ENCODE measurements at regions not wholly inside any gene's neighbourhood (a gene's known extent, or its start where the extent isn't known, plus 50 kb on each side); places are given as distances from the start of the nearest gene placed in this dataset.

DNA sequence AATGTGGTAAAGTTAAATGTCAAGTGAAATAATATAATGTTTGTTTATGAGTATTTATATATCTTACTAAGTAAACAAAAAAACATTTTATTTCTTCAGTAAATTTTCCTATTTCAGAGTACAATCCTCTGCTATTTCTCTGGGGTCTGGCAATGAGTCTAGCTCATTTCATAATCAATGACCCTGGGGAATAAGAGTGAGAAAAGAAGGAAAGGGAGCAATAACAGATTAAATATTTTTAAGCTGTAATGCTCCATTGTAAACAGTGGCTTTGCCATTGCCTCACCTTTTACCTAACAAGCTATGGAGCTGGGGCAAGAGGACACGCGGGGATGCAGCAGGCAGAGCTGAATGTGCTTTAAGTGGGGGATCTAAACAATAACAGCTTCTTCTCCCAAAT is 1071.9 kb downstream of the FLRT2 start:
- TF ChIP-seq NANOG (IDR thresholded peaks at IDR 0.05; ENCODE audit: borderline replicate concordance), result no peak
- TF ChIP-seq, protein P1, sequence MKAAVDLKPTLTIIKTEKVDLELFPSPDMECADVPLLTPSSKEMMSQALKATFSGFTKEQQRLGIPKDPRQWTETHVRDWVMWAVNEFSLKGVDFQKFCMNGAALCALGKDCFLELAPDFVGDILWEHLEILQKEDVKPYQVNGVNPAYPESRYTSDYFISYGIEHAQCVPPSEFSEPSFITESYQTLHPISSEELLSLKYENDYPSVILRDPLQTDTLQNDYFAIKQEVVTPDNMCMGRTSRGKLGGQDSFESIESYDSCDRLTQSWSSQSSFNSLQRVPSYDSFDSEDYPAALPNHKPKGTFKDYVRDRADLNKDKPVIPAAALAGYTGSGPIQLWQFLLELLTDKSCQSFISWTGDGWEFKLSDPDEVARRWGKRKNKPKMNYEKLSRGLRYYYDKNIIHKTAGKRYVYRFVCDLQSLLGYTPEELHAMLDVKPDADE (IDR thresholded peaks at IDR 0.05), result no peak
- Mint-ChIP-seq H3K36me3 (ENCODE audit: low read depth) (no peaks in the 10 kb centered on the region), H3K27ac (no peak overlapping the region), H3K4me3 (no peak overlapping the region), H3K27me3 (ENCODE audit: insufficient read depth, low read depth, poor library complexity) (no peaks in the 10 kb centered on the region), H3K4me1 (no peaks in the 10 kb centered on the region), H3K9me3 (no peaks in the 10 kb centered on the region)
- DNase-seq (ENCODE audit: low spot score), result no peak
- Histone ChIP-seq H3K79me2 (replicated peaks; ENCODE audit: insufficient read depth) (no peaks in the 10 kb centered on the region), H3K36me3 (ENCODE audit: insufficient read depth) (no peaks in the 10 kb centered on the region), H2AFZ (no peak overlapping the region), H3K4me1 (ENCODE audit: insufficient read depth) (no peaks in the 10 kb centered on the region), H3K4me2 (no peak overlapping the region), H4K20me1 (replicated peaks; ENCODE audit: insufficient read depth) (no peaks in the 10 kb centered on the region), H3K27ac (ENCODE audit: low read depth) (no peak overlapping the region), H3K27me3 (ENCODE audit: insufficient read depth) (no peaks in the 10 kb centered on the region), H3K9me2 (ENCODE audit: insufficient read depth) (no peaks in the 10 kb centered on the region), H3F3A (replicated peaks; ENCODE audit: low read depth) (no peaks in the 10 kb centered on the region), H3K4me3 (no peak overlapping the region)
- no peak for ATAC-seq

DNA sequence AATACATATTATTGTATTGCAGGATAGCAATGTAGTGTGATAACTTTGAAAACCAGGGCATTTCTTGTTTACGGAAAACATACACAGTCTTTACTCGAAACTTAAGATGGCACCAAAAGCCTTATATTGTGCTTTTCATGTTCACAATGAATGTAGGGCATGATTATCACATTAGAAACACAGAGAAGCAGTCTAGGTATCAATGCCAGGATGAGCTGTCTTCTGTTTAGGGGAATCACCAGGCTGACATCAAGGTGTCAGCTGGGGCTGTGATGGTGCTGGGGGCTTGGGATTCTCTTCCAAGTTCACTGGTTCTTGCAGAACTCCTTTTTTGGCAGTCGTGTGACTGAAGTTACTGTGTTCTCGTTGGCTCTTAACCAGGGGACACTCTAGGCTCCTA is 1067.3 kb downstream of the FLRT2 start:
- Histone ChIP-seq H3K4me2 (no peak overlapping the region), H3K9me2 (ENCODE audit: insufficient read depth) (no peaks in the 10 kb centered on the region), H3K4me3 (no peak overlapping the region), H3K79me2 (replicated peaks; ENCODE audit: insufficient read depth) (no peaks in the 10 kb centered on the region), H4K20me1 (replicated peaks; ENCODE audit: insufficient read depth) (no peaks in the 10 kb centered on the region), H3K27ac (ENCODE audit: low read depth) (no peak overlapping the region), H3K36me3 (ENCODE audit: insufficient read depth) (no peaks in the 10 kb centered on the region), H3K4me1 (ENCODE audit: insufficient read depth) (no peaks in the 10 kb centered on the region), H2AFZ (no peak overlapping the region), H3K27me3 (ENCODE audit: insufficient read depth) (no peaks in the 10 kb centered on the region), H3F3A (replicated peaks; ENCODE audit: low read depth) (no peaks in the 10 kb centered on the region)
- no peak overlapping the region for H3K4me3 Mint-ChIP-seq
- no peaks in the 10 kb centered on the region for H3K4me1 Mint-ChIP-seq
- no peaks in the 10 kb centered on the region for H3K27me3 Mint-ChIP-seq (ENCODE audit: insufficient read depth, low read depth, poor library complexity)
- H3K27ac Mint-ChIP-seq, result no peak overlapping the region
- DNase-seq (ENCODE audit: low spot score) (no peak), ATAC-seq (no peak)
- H3K36me3 Mint-ChIP-seq (ENCODE audit: low read depth), result no peaks in the 10 kb centered on the region; the same call in 2 of the 3 replicates
- peaks cover 9% of the 10 kb centered on the region; the same call in 1 of the 3 replicates for H3K9me3 Mint-ChIP-seq
- TF ChIP-seq POLR2AphosphoS5 (IDR thresholded peaks at IDR 0.05; ENCODE audit: low read depth) (no peak), JUNB (IDR thresholded peaks at IDR 0.05; ENCODE audit: unreplicated experiment) (no peak), EZH2 (IDR thresholded peaks at IDR 0.05; ENCODE audit: low read depth, unreplicated experiment) (no peak), ZNF331 (CRISPR knock-in tag; IDR thresholded peaks at IDR 0.05; ENCODE audit: low read depth) (no peak), EZH2phosphoT487 (IDR thresholded peaks at IDR 0.05; ENCODE audit: unreplicated experiment) (no peak)
- TF ChIP-seq, protein P1 (IDR thresholded peaks at IDR 0.05), result no peak
- TF ChIP-seq, protein P2, sequence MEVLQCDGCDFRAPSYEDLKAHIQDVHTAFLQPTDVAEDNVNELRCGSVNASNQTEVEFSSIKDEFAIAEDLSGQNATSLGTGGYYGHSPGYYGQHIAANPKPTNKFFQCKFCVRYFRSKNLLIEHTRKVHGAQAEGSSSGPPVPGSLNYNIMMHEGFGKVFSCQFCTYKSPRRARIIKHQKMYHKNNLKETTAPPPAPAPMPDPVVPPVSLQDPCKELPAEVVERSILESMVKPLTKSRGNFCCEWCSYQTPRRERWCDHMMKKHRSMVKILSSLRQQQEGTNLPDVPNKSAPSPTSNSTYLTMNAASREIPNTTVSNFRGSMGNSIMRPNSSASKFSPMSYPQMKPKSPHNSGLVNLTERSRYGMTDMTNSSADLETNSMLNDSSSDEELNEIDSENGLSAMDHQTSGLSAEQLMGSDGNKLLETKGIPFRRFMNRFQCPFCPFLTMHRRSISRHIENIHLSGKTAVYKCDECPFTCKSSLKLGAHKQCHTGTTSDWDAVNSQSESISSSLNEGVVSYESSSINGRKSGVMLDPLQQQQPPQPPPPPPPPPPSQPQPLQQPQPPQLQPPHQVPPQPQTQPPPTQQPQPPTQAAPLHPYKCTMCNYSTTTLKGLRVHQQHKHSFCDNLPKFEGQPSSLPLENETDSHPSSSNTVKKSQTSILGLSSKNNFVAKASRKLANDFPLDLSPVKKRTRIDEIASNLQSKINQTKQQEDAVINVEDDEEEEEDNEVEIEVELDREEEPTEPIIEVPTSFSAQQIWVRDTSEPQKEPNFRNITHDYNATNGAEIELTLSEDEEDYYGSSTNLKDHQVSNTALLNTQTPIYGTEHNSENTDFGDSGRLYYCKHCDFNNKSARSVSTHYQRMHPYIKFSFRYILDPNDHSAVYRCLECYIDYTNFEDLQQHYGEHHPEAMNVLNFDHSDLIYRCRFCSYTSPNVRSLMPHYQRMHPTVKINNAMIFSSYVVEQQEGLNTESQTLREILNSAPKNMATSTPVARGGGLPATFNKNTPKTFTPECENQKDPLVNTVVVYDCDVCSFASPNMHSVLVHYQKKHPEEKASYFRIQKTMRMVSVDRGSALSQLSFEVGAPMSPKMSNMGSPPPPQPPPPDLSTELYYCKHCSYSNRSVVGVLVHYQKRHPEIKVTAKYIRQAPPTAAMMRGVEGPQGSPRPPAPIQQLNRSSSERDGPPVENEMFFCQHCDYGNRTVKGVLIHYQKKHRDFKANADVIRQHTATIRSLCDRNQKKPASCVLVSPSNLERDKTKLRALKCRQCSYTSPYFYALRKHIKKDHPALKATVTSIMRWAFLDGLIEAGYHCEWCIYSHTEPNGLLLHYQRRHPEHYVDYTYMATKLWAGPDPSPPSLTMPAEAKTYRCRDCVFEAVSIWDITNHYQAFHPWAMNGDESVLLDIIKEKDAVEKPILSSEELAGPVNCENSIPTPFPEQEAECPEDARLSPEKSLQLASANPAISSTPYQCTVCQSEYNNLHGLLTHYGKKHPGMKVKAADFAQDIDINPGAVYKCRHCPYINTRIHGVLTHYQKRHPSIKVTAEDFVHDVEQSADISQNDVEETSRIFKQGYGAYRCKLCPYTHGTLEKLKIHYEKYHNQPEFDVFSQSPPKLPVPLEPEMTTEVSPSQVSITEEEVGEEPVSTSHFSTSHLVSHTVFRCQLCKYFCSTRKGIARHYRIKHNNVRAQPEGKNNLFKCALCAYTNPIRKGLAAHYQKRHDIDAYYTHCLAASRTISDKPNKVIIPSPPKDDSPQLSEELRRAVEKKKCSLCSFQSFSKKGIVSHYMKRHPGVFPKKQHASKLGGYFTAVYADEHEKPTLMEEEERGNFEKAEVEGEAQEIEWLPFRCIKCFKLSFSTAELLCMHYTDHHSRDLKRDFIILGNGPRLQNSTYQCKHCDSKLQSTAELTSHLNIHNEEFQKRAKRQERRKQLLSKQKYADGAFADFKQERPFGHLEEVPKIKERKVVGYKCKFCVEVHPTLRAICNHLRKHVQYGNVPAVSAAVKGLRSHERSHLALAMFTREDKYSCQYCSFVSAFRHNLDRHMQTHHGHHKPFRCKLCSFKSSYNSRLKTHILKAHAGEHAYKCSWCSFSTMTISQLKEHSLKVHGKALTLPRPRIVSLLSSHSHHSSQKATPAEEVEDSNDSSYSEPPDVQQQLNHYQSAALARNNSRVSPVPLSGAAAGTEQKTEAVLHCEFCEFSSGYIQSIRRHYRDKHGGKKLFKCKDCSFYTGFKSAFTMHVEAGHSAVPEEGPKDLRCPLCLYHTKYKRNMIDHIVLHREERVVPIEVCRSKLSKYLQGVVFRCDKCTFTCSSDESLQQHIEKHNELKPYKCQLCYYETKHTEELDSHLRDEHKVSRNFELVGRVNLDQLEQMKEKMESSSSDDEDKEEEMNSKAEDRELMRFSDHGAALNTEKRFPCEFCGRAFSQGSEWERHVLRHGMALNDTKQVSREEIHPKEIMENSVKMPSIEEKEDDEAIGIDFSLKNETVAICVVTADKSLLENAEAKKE (CRISPR knock-in tag; IDR thresholded peaks at IDR 0.05), result no peak
- TF ChIP-seq, protein P3, sequence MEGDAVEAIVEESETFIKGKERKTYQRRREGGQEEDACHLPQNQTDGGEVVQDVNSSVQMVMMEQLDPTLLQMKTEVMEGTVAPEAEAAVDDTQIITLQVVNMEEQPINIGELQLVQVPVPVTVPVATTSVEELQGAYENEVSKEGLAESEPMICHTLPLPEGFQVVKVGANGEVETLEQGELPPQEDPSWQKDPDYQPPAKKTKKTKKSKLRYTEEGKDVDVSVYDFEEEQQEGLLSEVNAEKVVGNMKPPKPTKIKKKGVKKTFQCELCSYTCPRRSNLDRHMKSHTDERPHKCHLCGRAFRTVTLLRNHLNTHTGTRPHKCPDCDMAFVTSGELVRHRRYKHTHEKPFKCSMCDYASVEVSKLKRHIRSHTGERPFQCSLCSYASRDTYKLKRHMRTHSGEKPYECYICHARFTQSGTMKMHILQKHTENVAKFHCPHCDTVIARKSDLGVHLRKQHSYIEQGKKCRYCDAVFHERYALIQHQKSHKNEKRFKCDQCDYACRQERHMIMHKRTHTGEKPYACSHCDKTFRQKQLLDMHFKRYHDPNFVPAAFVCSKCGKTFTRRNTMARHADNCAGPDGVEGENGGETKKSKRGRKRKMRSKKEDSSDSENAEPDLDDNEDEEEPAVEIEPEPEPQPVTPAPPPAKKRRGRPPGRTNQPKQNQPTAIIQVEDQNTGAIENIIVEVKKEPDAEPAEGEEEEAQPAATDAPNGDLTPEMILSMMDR (conservative IDR thresholded peaks at IDR 0.05; ENCODE audit: low read depth in 2 of 2), result no peak

All from GM23338 (cell line).